Common myeloid progenitor, CD34-positive (primary cell): ENCODE measurements at regions not wholly inside any gene's neighbourhood (a gene's known extent, or its start where the extent isn't known, plus 50 kb on each side); places are given as distances from the start of the nearest gene placed in this dataset.

Source experiments
- CTCF ChIA-PET: fragments of 350-600 bp; sonication (Branson Sonifier 250); formaldehyde crosslinking; loops from one replicate; lab custom pipeline; 2021; ENCODE audit warnings: antibody characterized with exemption; lab: Charles Lee
- POLR2A ChIA-PET: fragments of 350-600 bp; sonication (Branson Sonifier 250); formaldehyde crosslinking; loops from one replicate; lab custom pipeline; 2021; ENCODE audit warnings: antibody characterized with exemption; lab: Charles Lee
- DNase-seq, 3 donors: peaks; one replicate each; pipeline versions ENCODE4 v3.0.0 to v3.0.0-alpha.2; 2013
- H3K27ac ChIP-seq, 2 experiments: 1 replicate in 1 of 2; 2 replicates in 1 of 2; pipeline ENCODE4 v1.7.0; 2013; ENCODE audit warnings: inconsistent platforms in 2 of 2, low read length in 2 of 2, mild to moderate bottlenecking in 2 of 2, low read depth in 1 of 2, moderate library complexity in 1 of 2; ENCODE audit not compliant: severe bottlenecking in 2 of 2, insufficient read depth in 1 of 2, poor library complexity in 1 of 2
- H3K27me3 ChIP-seq, 5 experiments: replicated peaks in 2 of 5; 1 replicate in 3 of 5; 2 replicates in 2 of 5; pipeline versions ENCODE4 v1.6.1 to v1.7.0; 2013; ENCODE audit warnings: low read length in 4 of 5, mild to moderate bottlenecking in 2 of 5, moderate library complexity in 2 of 5, inconsistent platforms in 1 of 5; ENCODE audit not compliant: insufficient read depth in 5 of 5, control insufficient read depth in 4 of 5
- H3K36me3 ChIP-seq, 4 experiments: 1 replicate in 2 of 4; 2 replicates in 2 of 4; pipeline versions ENCODE4 v1.6.1 to v1.7.0; 2013; ENCODE audit warnings: low read length in 3 of 4, control low read depth in 1 of 4, mild to moderate bottlenecking in 1 of 4; ENCODE audit not compliant: control insufficient read depth in 4 of 4, insufficient read depth in 4 of 4
- H3K4me1 ChIP-seq, 4 experiments: 1 replicate in 3 of 4; 2 replicates in 1 of 4; pipeline versions ENCODE4 v1.6.1 to v1.7.1; 2013; ENCODE audit warnings: low read length in 3 of 4, mild to moderate bottlenecking in 3 of 4, control low read depth in 1 of 4, inconsistent platforms in 1 of 4, moderate library complexity in 1 of 4; ENCODE audit not compliant: control insufficient read depth in 4 of 4, insufficient read depth in 4 of 4; ENCODE audit errors: control extremely low read depth in 1 of 4
- H3K4me3 ChIP-seq, 7 experiments: 1 replicate in 4 of 7; 2 replicates in 3 of 7; pipeline versions ENCODE4 v1.5.1 to v1.7.0; 2013; ENCODE audit warnings: mild to moderate bottlenecking in 7 of 7, low read length in 6 of 7, moderate library complexity in 6 of 7, inconsistent platforms in 2 of 7, low read depth in 2 of 7, control low read depth in 1 of 7; ENCODE audit not compliant: insufficient read depth in 4 of 7, control insufficient read depth in 1 of 7; ENCODE audit errors: extremely low read depth in 1 of 7
- H3K9me3 ChIP-seq, 5 experiments: 1 replicate in 4 of 5; 2 replicates in 1 of 5; pipeline versions ENCODE4 v1.6.1 to v1.7.1; 2013; ENCODE audit warnings: low read length in 4 of 5, mild to moderate bottlenecking in 2 of 5, inconsistent platforms in 1 of 5, low read depth in 1 of 5, moderate library complexity in 1 of 5; ENCODE audit not compliant: control insufficient read depth in 4 of 5, insufficient read depth in 2 of 5; ENCODE audit errors: control extremely low read depth in 1 of 5
- WGBS: methylation state at CpG from one replicate; pipeline ENCODE4 v1.1.5; 2013; ENCODE audit not compliant: insufficient coverage; 5-methylcytosine and 5-hydroxymethylcytosine counted together

DNA sequence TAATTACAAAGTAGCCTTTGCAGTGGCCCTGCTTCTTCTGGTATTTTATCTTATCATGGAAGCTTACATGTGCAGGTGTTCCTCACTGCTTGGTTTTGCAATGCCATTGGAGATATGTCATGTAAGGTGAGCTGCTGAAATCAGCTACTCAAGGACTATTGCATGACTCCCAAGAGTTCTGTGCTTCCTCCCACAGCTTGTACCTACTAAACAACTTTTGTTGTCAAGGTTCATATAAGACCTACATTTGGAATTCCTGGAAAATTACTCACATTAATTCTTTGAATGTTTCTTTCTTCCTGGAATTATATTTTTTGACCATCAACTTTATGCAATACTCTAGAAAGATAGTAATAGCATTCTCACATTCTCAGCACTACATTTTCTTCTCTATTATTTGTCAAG lies 427.5 kb upstream of the HSF2 start:
- no peak overlapping the region for H3K4me3 ChIP-seq
- H3K27ac ChIP-seq = no peak overlapping the region
- ChIA-PET POLR2A (no interaction called here), CTCF (no interaction called here)
- no peaks in the 10 kb centered on the region for H3K9me3 ChIP-seq
- no peak for DNase-seq
- no peaks in the 10 kb centered on the region for H3K36me3 ChIP-seq
- H3K27me3 ChIP-seq = no peaks in the 10 kb centered on the region
- H3K4me1 ChIP-seq = no peaks in the 10 kb centered on the region

DNA sequence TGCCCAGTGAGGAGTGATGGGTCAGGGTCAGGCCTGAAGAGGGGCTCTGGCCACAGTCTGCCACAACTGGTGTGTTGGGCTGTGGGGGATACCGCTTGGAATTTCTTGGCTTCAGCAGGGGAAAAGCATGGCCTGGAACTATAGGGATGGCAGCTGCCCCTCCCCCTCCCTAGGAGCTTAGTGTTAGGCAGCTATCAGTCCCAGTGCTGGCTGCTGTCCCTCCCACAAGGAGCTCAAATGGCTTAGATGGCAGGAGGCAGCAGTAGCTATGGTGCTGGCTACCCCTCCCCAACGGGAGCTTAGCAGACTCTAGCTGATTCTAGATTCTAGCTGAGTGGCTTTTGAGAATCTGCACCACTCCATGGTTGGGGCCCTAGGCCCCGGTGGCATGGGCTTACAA lies 414.5 kb upstream of the HSF2 start:
- Histone ChIP-seq H3K4me3 (no peak overlapping the region), H3K27me3 (no peaks in the 10 kb centered on the region), H3K9me3 (peaks cover 0 to 2% (median 0%) of the 10 kb centered on the region in 5 experiments), H3K27ac (no peak overlapping the region), H3K4me1 (no peaks in the 10 kb centered on the region), H3K36me3 (no peaks in the 10 kb centered on the region)
- ChIA-PET POLR2A (no interaction called here), CTCF (no interaction called here)
- 86% methylated on average over 2 of the region's 3 CpGs for WGBS
- no peak for DNase-seq

DNA sequence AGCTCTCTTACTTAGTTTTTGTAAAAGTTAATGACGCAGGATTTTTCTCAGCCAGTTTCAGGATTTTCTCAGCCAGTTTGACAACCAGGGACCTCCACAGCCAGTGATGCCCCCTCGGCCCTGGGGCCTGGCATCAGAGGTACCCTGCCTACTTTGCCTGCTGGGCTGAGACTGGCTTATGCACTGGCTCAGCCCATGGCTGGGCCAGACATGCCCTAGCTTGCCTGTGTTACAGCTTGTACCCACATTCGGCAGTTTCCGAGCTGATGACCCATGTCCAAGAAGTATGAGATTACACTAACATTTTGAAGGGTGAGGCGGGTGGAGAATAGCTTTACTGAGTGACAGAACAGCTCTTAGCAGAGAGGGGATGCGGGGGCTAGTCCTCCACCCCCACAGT lies 406.1 kb upstream of the HSF2 start:
- ChIA-PET POLR2A (no interaction called here), CTCF (no interaction called here)
- H3K27me3 ChIP-seq = no peaks in the 10 kb centered on the region
- no peaks in the 10 kb centered on the region for H3K36me3 ChIP-seq
- DNase-seq = no peak
- H3K27ac ChIP-seq = no peak overlapping the region
- no peaks in the 10 kb centered on the region for H3K4me1 ChIP-seq
- H3K4me3 ChIP-seq = no peak overlapping the region
- WGBS = 91% methylated on average over 5 of the region's 6 CpGs
- peaks cover 0 to 3% (median 0%) of the 10 kb centered on the region in 5 experiments for H3K9me3 ChIP-seq

DNA sequence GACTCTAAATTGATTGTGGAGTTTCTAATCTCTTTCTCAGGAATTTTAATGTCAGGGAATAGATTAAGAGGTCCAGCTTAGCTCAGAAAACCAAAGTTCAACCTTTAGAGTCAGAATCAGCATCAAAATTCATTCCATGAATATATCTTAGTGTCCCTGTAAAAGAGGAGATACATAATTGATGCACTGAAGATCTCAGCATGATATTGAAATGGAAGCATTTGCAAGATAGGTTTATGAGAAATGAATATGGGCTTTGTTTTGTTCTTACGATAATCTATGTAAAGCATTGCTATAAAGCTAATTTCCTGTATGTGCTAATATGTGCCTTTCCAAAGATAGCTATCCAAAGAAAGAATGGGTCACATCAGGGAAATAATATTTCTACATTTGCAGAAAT lies 404.5 kb upstream of the HSF2 start:
- Histone ChIP-seq H3K4me3 (no peak overlapping the region), H3K27me3 (no peaks in the 10 kb centered on the region), H3K27ac (no peak overlapping the region), H3K36me3 (no peaks in the 10 kb centered on the region), H3K4me1 (no peaks in the 10 kb centered on the region), H3K9me3 (peaks cover 0 to 3% (median 0%) of the 10 kb centered on the region in 5 experiments)
- DNase-seq = no peak
- CTCF ChIA-PET = no interaction called here
- POLR2A ChIA-PET = no interaction called here
- no CpG with 5 or more reads among the region's 1 CpG for WGBS

DNA sequence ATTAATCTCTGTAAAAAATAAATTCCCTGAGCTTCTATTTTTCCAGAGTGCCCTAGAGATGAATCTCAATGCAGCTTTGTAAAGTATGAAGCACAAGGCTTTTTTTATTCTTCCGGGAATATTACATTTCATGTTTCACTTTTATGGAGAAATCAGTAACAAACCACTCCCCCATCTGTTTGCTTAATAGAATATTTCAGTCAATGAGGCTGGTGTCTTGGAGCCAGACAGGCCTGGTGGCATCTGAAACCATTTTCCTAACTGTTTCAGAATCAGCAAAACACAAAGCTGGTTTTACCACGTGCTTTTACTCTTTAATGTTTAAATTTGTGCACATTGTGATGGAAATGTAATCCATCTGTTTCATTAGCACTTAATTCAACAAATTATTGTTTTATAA lies 400.8 kb upstream of the HSF2 start:
- no peaks in the 10 kb centered on the region for H3K36me3 ChIP-seq
- CTCF ChIA-PET = interaction anchor here (1.1 kb wide), 1 partner anchor 42 kb away, joined by 3 read pairs; no protein-coding TSS in a partner anchor
- DNase-seq = no peak
- H3K9me3 ChIP-seq = no peaks in the 10 kb centered on the region
- no peak overlapping the region for H3K27ac ChIP-seq
- no peaks in the 10 kb centered on the region for H3K4me1 ChIP-seq
- no peak overlapping the region for H3K4me3 ChIP-seq
- H3K27me3 ChIP-seq = no peaks in the 10 kb centered on the region
- POLR2A ChIA-PET = no interaction called here
- no CpG with 5 or more reads among the region's 2 CpGs for WGBS

DNA sequence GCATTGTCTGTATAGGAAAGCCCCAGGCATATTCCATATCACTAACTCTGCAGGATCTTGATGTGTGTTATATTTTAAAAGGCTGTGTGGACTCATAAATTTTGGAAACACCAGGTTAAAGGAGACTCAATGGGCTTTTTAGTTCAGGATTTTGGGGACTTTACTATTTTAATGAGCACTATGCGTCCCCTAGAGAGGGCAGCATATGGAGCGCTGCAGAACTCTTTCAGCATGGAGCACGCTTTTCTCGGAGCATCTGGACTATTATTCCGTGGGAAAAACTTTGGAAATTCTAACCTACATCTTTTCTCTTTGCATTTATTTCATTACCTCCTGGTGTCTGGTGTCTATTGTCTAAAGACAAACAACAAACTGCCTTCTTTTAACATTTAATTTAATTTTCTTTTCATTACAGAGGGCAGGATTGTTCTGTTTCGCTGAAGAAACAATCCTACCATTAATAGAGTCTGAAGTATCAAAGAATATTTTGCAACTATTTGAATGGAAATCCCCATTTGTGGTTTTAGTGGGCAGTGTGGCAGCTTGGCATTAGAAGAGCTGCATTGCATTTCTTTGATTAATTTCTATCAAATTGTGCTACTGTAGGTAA lies 399.9 kb upstream of the HSF2 start:
- no peak overlapping the region for H3K4me3 ChIP-seq
- POLR2A ChIA-PET = no interaction called here
- DNase-seq = no peak
- H3K9me3 ChIP-seq = no peaks in the 10 kb centered on the region
- CTCF ChIA-PET = no interaction called here
- no peaks in the 10 kb centered on the region for H3K4me1 ChIP-seq
- no peak overlapping the region for H3K27ac ChIP-seq
- no peaks in the 10 kb centered on the region for H3K27me3 ChIP-seq
- H3K36me3 ChIP-seq = no peaks in the 10 kb centered on the region
- WGBS = 97% methylated on average over 5 of the region's 6 CpGs

DNA sequence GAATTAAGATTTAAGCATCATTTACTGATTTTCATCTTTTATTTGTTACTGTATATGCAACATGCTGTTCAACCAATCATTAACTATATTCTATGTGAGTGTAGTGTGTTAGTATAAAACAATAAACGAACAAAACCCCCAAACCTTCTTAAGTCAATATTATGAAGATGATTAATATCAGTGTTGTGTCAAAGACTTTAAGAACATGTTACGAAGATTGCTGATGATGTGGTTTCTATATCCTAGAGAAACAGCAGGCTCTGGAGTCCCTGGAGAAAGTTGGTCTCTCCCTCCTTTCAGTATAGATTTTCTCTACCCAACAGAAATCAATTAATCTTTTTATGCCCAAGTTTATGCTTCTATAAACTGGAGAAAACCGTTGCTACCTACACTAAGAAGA lies 393.8 kb upstream of the HSF2 start:
- no CpG with 5 or more reads among the region's 3 CpGs for WGBS
- no peaks in the 10 kb centered on the region for H3K4me1 ChIP-seq
- H3K27me3 ChIP-seq = peaks cover 0 to 5% (median 4%) of the 10 kb centered on the region in 5 experiments
- H3K9me3 ChIP-seq = no peaks in the 10 kb centered on the region
- CTCF ChIA-PET = no interaction called here
- no peak for DNase-seq
- no peak overlapping the region for H3K27ac ChIP-seq
- H3K4me3 ChIP-seq = no peak overlapping the region
- POLR2A ChIA-PET = no interaction called here
- no peaks in the 10 kb centered on the region for H3K36me3 ChIP-seq
